OCI-LY1 (cell line): ENCODE measurements at regions not wholly inside any gene's neighbourhood (a gene's known extent, or its start where the extent isn't known, plus 50 kb on each side); places are given as distances from the start of the nearest gene placed in this dataset.

Experiments
- H2AFZ ChIP-seq: fragments of 200-600 bp; sonication (generic), shearing (Covaris generic); 2 replicates; pipeline ENCODE4 v1.6.0; 2014; ENCODE audit warnings: antibody characterized with exemption, mild to moderate bottlenecking, low read length
- H3F3A ChIP-seq: fragments of 200-600 bp; sonication (generic), shearing (Covaris generic); 2 replicates; pipeline ENCODE4 v1.6.0; 2014; ENCODE audit warnings: mild to moderate bottlenecking, antibody characterized with exemption, low read length, moderate library complexity; ENCODE audit not compliant: insufficient read depth
- H3K27ac ChIP-seq: fragments of 200-600 bp; sonication (generic); 2 replicates; pipeline ENCODE4 v1.5.1; 2014; ENCODE audit warnings: low read length, mixed run types, mild to moderate bottlenecking, low read depth; ENCODE audit not compliant: poor library complexity, severe bottlenecking
- H3K27me3 ChIP-seq: fragments of 200-600 bp; sonication (generic); 2 replicates; pipeline ENCODE4 v1.6.0; 2014; ENCODE audit warnings: antibody characterized with exemption, mild to moderate bottlenecking, low read length, moderate library complexity; ENCODE audit not compliant: insufficient read depth
- H3K36me3 ChIP-seq: fragments of 200-600 bp; sonication (generic); 2 replicates; pipeline ENCODE4 v1.6.1; 2014; ENCODE audit warnings: mild to moderate bottlenecking, antibody characterized with exemption, low read length, moderate library complexity, mixed read lengths; ENCODE audit not compliant: insufficient read depth
- H3K4me1 ChIP-seq: fragments of 200-600 bp; sonication (generic); 2 replicates; pipeline ENCODE4 v1.5.1; 2014; ENCODE audit warnings: mild to moderate bottlenecking, low read length, moderate library complexity; ENCODE audit not compliant: insufficient read depth, severe bottlenecking
- H3K4me2 ChIP-seq: fragments of 200-600 bp; sonication (generic), shearing (Covaris generic); 2 replicates; pipeline ENCODE4 v1.6.1; 2014; ENCODE audit warnings: low read length
- H3K4me3 ChIP-seq: fragments of 200-600 bp; sonication (generic); 2 replicates; pipeline ENCODE4 v1.5.1; 2014; ENCODE audit warnings: low read length, low read depth, mild to moderate bottlenecking, mixed read lengths; ENCODE audit not compliant: poor library complexity, severe bottlenecking
- H3K79me2 ChIP-seq: fragments of 200-600 bp; shearing (Covaris generic); 2 replicates; pipeline ENCODE4 v1.6.1; 2016; ENCODE audit warnings: mixed run types, low read length, mixed read lengths; ENCODE audit not compliant: insufficient read depth
- H3K9ac ChIP-seq: fragments of 200-600 bp; sonication (generic), shearing (Covaris generic); 2 replicates; pipeline ENCODE4 v1.6.1; 2014; ENCODE audit warnings: mild to moderate bottlenecking, low read length, mixed read lengths
- H3K9me2 ChIP-seq: fragments of 200-600 bp; sonication (generic), shearing (Covaris generic); 2 replicates; pipeline ENCODE4 v1.6.1; 2014; ENCODE audit warnings: low read depth, mild to moderate bottlenecking, low read length, mixed read lengths
- H3K9me3 ChIP-seq: fragments of 200-600 bp; shearing (Covaris generic); 2 replicates; pipeline ENCODE4 v1.6.1; 2014; ENCODE audit warnings: low read length, mixed read lengths
- H4K20me1 ChIP-seq: fragments of 200-600 bp; sonication (generic), shearing (Covaris generic); 2 replicates; pipeline ENCODE4 v1.6.0; 2016; ENCODE audit warnings: mild to moderate bottlenecking, low read length; ENCODE audit not compliant: insufficient read depth
- EZH2 ChIP-seq: fragments of 200-600 bp; sonication (generic), shearing (Covaris generic); IDR thresholded peaks from 2 replicates; pipeline ENCODE4 v1.8.0; 2017; ENCODE audit warnings: borderline replicate concordance, mixed run types, mild to moderate bottlenecking, antibody characterized with exemption, low read length, moderate library complexity, mixed read lengths
- TF ChIP-seq, protein P1 (sequence below): fragments of 200-600 bp; sonication (generic), shearing (Covaris generic); IDR thresholded peaks from 2 replicates; pipeline ENCODE4 v1.5.1; 2017; ENCODE audit warnings: mild to moderate bottlenecking, antibody characterized with exemption, low read length, moderate library complexity, mixed read lengths

DNA sequence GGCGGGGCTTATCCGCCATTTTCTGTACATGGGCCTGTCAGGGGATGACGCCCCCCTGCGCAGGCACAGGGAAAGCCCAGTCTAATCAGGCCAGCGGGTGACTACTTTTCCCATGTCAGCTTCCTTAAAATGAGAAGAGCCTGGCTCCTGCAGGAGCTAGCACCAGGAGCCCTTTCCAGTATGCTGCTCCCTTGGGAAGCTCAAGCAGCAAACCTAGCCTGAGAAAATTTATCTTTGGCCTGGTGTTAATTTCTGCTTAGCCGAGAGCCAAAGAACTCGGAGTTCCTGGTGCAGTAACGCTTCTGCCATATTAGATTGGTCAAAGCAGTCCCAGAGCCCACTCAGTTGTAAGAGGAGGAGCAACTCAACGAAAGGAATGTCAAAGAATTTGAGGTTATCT is 239.0 kb upstream of the PHYHIPL start:
- Histone ChIP-seq H3K9me2 (no peaks in the 10 kb centered on the region), H3K9me3 (no peaks in the 10 kb centered on the region), H3K79me2 (no peaks in the 10 kb centered on the region), H2AFZ (no peak overlapping the region), H4K20me1 (no peaks in the 10 kb centered on the region), H3K27me3 (no peaks in the 10 kb centered on the region), H3K4me1 (no peaks in the 10 kb centered on the region), H3K9ac (no peak overlapping the region), H3K4me3 (no peak overlapping the region), H3K27ac (no peak overlapping the region), H3K4me2 (no peak overlapping the region), H3K36me3 (no peaks in the 10 kb centered on the region), H3F3A (no peaks in the 10 kb centered on the region)
- no peak for TF ChIP-seq EZH2
- TF ChIP-seq, protein P1, sequence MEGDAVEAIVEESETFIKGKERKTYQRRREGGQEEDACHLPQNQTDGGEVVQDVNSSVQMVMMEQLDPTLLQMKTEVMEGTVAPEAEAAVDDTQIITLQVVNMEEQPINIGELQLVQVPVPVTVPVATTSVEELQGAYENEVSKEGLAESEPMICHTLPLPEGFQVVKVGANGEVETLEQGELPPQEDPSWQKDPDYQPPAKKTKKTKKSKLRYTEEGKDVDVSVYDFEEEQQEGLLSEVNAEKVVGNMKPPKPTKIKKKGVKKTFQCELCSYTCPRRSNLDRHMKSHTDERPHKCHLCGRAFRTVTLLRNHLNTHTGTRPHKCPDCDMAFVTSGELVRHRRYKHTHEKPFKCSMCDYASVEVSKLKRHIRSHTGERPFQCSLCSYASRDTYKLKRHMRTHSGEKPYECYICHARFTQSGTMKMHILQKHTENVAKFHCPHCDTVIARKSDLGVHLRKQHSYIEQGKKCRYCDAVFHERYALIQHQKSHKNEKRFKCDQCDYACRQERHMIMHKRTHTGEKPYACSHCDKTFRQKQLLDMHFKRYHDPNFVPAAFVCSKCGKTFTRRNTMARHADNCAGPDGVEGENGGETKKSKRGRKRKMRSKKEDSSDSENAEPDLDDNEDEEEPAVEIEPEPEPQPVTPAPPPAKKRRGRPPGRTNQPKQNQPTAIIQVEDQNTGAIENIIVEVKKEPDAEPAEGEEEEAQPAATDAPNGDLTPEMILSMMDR = no peak

DNA sequence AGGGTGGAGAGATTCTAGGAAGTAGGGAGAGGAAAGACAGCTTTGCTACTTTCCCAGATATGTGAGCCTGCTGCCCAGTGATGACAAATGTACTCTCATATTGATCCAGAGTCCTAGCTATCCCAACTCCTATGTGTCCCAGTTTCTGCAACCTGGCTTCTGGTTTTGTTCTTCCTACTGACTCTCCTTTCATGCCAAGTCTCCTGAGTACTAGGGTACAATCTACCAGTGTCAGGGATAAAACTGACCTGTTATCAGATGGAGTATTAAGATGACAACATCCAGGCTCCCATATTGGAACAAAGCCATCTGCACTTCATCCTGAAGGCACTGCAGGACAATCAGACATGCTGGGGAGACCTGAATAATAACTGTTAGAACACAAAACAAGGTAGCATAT is 233.7 kb upstream of the PHYHIPL start:
- Histone ChIP-seq H3K36me3 (no peaks in the 10 kb centered on the region), H4K20me1 (no peaks in the 10 kb centered on the region), H3K4me1 (no peaks in the 10 kb centered on the region), H3K9ac (no peak overlapping the region), H3K9me2 (no peaks in the 10 kb centered on the region), H3K27ac (no peak overlapping the region), H3K79me2 (no peaks in the 10 kb centered on the region), H3K4me2 (no peak overlapping the region), H3F3A (no peaks in the 10 kb centered on the region), H3K4me3 (no peak overlapping the region), H3K27me3 (no peaks in the 10 kb centered on the region), H3K9me3 (no peaks in the 10 kb centered on the region), H2AFZ (no peak overlapping the region)
- TF ChIP-seq EZH2 = no peak
- TF ChIP-seq, protein P1 = no peak

DNA sequence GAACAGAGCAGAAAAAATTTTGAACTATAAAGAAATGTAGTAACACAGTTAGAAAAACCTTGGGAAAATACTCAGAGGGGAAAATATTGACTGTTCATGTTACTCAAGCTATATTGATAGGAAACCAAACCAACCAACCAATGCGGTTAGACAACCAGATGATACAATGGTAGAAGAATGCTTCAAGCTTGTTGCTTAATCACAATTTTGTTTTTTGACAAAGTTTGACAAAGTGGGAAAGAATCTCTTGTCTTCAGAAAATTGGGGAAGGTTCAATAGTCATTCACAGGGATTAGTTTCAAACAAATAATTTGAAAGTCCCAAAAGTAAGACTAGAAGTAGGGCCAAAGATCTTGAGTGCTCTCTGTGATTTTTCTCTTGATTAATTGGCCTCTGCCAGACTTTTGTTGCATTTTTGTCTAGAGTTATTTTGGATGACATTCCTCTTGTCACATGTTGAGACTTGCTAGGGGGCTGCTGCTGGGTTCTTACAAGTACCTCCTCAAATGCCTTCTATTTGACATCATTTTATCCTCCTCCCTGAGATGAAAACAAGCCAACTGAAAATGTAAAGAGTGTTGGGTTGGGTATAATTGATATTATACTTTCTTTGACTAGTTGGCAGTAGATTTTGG is 233.1 kb upstream of the PHYHIPL start:
- H3F3A ChIP-seq = no peaks in the 10 kb centered on the region
- no peaks in the 10 kb centered on the region for H3K27me3 ChIP-seq
- no peak overlapping the region for H2AFZ ChIP-seq
- H4K20me1 ChIP-seq = no peaks in the 10 kb centered on the region
- no peak overlapping the region for H3K9ac ChIP-seq
- H3K79me2 ChIP-seq = no peaks in the 10 kb centered on the region
- no peaks in the 10 kb centered on the region for H3K9me2 ChIP-seq
- H3K36me3 ChIP-seq = no peaks in the 10 kb centered on the region
- no peaks in the 10 kb centered on the region for H3K9me3 ChIP-seq
- TF ChIP-seq EZH2 = no peak
- TF ChIP-seq, protein P1 = no peak
- no peaks in the 10 kb centered on the region for H3K4me1 ChIP-seq
- H3K27ac ChIP-seq = no peak overlapping the region
- H3K4me2 ChIP-seq = no peak overlapping the region
- no peak overlapping the region for H3K4me3 ChIP-seq
